EH (cell line): ENCODE measurements at regions not wholly inside any gene's neighbourhood (a gene's known extent, or its start where the extent isn't known, plus 50 kb on each side); places are given as distances from the start of the nearest gene placed in this dataset.

ENCODE experiments used
- DNase-seq: peaks from one replicate; pipeline ENCODE4 v3.0.0-alpha.2; 2015; ENCODE audit warnings: low read depth

- no peak for DNase-seq
Measured at GRCh38 chr7:116614499-116615262, 57.3 kb upstream of the MET start.

DNA sequence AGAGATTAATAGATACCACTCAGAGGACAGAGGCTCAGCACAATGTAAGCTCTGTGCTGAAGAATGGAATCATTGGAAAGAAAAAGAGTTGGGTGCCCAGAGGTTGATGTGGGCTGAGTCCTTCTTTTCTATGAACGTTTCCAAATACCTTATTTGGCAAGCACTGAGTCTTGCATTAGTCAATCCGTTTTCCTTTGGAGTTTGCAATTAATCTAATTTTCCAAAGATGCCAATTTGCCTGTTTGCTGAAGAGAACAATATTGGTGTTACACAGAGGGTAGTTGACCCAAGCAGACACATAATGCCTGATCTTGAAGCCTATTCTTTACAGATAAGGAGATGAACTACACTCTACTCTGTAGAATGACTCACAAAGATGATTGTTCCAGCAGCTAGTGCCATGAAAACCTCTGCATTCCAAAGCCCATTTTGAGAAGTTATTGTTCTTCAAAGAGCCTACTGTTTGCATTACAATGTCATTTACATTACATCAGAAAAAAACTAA, 55.4 kb upstream of the MET start:
- DNase-seq = peak; percentile 38

- DNase-seq = no peak
Measured at GRCh38 chr7:116617878-116618277, 54.1 kb upstream of the MET start.

GRCh38 chr7:116618338-116619128, 53.5 kb upstream of the MET start:
- no peak for DNase-seq

DNA sequence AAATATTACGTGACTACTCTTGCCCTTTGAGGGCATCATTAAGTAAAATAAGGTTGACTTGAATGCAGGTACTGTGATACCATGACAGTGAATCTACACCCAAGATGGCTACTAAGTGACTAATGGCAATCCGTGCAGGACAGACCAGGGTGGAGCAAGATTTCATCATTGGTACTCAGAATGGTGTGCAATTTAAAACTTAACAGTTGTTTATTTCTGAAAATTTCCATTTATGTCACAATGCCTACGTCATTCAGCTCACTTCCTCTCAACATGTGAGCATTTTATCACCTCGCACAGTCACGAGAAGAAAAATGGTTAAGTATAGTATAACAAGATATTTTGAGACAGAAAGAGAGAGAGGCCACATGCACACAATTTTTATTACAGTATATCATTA, 50.3 kb upstream of the MET start:
- DNase-seq = no peak
